ENCODE measurements at regions not wholly inside any gene's neighbourhood (a gene's known extent, or its start where the extent isn't known, plus 50 kb on each side); places are given as distances from the start of the nearest gene placed in this dataset.

GRCh38 chr5:73305386-73305785 is 132.4 kb downstream of the TMEM174 start:
- TF ChIP-seq CTCF (conservative IDR thresholded peaks at IDR 0.05; ENCODE audit: low read depth, low read length) (no peak), EZH2 (IDR thresholded peaks at IDR 0.05; ENCODE audit: borderline replicate concordance, low read depth, low read length, poor library complexity, severe bottlenecking) (no peak)

Measured in A673 (cell line).